ENCODE measurements at regions not wholly inside any gene's neighbourhood (a gene's known extent, or its start where the extent isn't known, plus 50 kb on each side); places are given as distances from the start of the nearest gene placed in this dataset.

- DNase-seq = no peak
Measured at GRCh38 chr1:29973406-29973805, 737.1 kb downstream of the PTPRU start.

DNA sequence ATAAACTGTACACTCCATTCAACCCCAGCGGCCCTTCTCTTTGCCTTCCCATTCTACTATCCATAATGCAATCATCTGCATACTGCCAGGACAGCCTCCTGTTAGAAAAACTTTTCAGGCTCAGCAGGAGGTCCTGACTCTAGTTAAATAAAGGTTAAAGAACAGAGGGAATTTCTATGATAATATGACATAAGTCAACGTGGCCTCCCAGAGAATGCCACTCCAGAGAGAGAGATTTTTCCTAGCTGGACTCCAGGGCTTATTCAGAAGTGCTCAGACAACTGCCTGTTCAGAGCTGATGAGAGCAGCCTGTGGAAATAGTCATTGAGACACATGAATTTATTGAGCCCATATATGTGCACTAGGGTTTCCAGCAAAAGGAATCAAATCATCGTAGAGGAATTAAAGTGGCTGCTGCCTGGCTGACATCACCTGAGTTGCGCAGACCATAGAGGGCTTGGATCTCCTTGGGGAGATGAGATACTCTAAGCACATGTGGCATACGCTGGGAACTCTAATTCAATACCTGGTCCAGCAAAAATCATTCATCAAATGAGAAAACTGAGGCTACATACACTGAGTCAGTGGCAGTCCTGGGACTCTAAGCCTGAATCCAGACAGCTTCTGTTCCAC, 736.2 kb downstream of the PTPRU start:
- no peak for DNase-seq

DNA sequence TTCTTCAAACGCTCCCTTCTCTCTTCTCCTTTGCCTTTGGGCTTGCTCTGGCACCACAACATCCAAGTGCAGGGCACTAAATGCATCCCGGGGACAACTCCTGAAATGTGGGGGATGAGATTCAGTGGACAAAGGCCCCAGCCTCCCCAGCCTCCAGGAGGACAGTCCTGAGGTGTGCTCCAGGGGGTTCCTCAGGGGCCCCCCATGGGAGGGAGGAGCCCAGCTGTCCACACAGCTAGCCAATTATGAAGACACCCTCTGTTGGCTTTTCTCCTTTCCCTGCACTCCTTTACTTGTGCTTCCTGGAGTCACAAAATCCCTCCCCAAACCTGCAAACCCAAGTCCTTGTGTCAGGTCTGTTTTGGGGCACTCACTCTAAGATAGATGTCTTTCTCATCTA, 735.4 kb downstream of the PTPRU start:
- no peak for DNase-seq

DNA sequence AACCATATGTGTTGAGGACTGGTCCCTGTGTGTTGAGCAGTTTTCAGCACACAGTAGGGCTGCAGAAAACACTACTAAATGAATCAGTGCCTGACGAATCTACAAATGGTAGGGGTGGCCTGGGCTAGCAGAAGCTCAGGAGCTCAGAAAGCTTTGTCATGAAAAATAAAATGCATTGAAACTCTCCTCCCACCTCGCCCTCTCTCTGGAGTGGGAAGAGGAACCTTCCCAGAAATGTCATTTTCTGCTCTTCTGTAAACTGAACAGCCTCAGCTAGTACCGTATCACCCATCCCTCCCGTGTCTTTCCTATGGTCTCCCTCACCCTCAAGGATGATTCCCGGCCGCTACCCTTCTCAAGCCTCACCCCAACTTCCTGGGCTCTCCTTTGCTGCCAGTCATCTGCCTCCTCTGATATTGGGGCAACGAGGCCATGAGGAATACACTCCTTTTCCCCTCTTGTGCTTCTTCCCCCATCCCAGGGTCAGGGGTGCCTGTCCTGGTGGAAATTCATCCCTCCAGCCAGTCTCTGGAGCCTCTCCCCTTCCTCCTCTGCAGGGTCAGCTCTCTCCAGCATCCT, 734.5 kb downstream of the PTPRU start:
- DNase-seq = no peak

- no peak for DNase-seq
Measured at GRCh38 chr1:29969576-29969975, 733.3 kb downstream of the PTPRU start.

GRCh38 chr1:29967261-29967660, 730.9 kb downstream of the PTPRU start:
- no peak for DNase-seq

- DNase-seq = no peak
Measured at GRCh38 chr1:29966526-29967045, 730.3 kb downstream of the PTPRU start.

DNA sequence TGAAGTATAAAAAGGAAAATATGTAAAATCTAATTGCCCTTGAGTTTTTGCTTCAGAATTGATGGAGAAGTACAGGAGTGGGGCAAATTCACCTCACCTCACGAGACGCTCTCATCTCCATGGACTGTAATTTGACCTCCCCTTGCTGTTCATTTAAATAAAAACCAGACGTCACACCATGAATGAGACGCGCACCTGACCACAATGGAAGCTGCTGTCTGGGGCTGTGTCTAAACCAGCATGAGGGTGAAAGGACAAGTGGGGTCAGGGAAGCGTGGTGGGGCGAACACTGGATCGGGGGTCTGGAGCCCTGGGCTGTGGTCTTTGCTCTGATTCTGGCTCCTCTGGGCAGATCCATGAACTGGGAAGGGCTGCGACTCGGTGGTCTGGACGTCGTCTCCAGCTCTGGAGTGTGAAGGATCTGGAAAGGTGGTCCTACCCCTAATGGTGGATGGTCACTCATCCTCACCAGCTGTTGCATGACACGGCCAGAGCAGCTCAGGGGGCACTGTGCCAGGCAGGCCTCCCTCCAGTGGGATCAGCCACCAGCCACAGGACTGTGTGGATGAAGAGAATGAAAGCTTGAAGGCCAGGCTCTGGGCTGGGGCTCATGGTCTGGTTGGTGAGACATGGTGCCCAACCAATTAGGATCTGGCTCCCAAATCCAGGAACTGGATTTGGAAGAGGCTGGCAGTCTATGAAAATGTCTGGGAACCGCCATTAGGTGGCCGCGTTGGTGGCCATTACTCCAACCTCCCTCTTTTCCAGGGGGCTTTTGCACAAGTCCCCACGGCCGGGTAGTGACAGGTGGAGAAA, 728.6 kb downstream of the PTPRU start:
- DNase-seq = peak; percentile 3

DNA sequence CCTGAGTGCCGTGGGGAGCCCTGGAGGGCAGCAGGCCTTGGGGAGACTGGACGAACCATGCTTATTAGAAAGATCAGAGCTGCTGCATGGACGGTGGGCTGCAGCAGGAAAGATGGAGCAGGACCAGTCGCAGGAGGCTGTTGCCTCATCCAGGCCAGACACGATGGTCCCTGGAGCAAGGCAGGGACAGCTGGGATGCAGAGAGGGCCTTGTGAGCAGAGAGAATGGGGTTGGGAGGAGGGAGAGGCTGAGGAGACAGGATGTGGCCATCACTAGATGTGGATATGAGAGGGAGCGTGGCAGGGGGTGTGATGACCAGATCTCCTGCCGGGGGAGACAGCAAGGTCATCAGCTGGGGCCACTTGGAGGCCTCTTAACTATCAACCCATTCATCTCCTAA, 727.6 kb downstream of the PTPRU start:
- no peak for DNase-seq

DNA sequence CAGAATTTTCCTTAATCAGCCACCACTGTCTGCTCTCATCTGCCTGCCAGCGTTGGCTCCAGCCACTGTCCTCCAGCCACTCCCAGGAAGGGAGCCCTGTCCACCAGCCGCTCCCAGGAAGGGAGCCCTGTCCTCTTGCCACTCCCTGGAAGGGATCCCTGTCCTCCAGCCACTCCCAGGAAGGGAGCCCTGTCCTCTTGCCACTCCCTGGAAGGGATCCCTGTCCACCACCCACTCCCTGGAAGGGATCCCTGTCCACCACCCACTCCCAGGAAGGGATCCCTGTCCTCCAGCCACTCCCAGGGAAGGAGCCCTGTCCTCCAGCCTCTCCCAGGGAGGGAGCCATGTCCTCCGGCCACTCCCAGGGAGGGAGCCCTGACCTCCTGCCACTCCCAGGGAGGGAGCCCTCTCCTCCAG, 726.5 kb downstream of the PTPRU start:
- DNase-seq = no peak

DNA sequence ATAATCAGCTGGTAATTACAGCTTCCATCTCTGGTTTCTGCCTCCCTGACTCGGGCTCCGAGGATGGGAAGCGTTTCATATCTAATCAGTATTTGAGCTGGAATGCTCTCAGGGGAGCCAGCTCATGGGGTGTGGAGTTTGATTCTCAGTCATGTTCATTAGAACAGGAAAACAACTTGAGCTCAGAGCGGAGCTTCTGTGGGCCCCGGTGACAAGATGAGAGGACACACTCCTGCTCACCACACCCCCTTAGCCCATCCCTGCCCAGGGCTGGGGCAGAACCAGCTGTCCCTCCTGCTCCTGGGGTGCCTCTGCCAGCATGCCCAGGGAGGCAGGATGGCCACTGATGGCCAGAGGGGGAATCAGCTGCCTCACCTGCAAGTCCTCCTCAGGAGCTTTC, 726.0 kb downstream of the PTPRU start:
- no peak for DNase-seq

DNA sequence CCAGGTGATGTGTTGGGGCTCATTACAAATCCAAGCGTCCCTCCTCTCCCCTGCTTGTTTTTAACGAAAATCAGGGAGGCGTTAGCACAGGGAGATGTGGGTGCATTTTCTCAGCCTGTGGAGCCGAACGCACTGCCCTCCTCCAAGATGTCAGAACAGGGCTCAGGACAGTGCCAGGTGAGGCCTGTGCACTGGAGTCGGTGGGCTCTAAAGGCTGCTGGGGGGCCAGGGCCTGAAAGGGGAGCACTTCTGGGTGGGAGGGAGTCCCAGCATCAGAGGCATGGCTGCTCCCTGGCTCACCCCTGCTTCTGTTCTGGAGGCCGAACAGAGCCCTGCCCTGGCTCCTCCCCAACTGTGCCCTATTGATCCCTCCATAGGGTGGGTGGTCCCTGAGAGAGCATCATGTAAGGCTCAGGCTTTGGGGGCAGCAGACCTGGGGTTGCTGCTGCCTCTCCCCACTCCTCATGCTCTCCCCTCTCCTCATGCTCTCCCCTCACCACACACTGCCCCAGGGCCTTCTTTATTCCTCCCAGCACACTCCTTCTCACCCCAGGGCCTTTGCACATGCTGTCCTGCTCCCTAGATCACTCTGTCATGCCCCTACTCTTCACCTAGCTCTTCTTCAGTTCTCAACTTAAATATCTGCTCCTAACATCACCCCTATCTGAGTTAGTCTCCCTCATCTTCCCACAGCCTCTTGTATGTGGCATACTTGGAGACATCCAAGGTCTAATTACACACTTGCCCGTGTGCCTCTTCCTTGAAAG, 725.2 kb downstream of the PTPRU start:
- DNase-seq = no peak

GRCh38 chr1:29960876-29961275, 724.6 kb downstream of the PTPRU start:
- DNase-seq = no peak

- DNase-seq = no peak
Measured at GRCh38 chr1:29960156-29960755, 723.9 kb downstream of the PTPRU start.

GRCh38 chr1:29959356-29959755, 723.0 kb downstream of the PTPRU start:
- DNase-seq = no peak

- DNase-seq = no peak
Measured at GRCh38 chr1:29958271-29958670, 721.9 kb downstream of the PTPRU start.

DNA sequence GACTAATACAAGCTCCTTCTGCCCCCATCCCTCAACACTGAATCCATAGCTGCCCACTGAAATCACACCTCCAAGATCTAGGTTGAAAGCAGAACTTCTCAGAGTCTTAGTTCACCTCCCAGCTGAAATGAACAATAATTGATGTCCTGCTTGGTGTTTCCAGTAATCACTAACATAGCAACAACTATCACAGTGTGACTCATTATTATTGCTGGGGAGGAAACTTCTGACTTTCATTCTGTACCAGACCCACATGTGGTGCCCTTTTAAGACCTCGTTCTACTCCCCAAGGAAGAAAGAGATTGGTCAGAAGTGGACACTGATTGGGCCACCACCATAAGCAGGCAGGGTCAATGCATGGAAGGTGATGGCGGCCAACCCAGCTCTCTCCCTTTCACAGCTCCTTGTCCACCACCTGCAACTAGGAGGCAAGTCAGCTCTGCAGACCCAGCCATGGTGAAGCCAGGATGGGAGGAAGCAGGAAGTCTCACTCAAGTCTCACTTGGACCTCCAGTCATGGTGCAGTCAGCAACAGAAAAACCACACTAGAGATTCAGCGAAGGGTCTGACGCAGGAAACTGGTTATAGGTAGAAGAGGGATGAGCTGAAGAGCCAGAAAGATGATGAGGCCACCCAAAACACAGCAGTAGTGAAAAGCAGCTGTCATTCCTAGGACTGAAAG, 720.2 kb downstream of the PTPRU start:
- no peak for DNase-seq

DNA sequence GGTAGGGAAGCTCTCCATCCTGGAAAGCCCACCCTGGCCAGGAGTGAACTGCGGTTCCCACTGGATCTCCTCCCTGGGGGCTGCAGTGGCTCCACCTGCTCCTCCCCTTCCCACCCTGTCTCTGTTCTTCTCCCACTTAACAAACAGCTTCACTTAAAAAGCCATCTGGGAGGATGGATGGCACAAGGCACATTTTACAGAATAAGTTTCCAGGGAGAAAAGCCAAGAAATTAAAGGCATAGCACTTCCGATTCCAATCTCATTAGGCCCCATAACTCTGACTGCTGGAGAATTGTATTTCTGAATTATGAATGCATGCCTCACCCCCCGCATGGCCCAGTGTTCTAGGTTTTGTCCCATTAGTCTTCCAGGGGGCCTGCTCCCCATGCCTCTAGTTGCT, 718.3 kb downstream of the PTPRU start:
- no peak for DNase-seq

DNA sequence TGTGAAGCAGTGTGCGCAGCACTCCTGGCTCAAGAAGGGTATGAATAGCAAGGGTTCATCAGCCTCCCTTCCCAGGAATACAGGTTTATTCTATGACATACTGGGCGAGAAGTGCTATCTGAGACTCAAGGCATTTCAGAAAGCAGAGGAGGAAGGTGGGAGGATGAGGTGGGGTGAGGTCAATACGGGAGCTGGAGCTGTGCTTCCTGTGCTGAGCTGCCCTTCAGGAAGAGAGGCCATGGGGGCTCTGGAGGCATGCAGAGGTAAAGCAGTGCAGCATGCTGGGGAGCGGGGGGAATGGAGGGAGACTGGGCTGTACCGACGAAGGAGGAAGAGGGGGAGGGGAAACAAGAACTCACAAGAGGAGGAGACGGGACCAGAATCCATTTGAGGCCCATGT, 717.6 kb downstream of the PTPRU start:
- DNase-seq = no peak

GRCh38 chr1:29949676-29950075, 713.4 kb downstream of the PTPRU start:
- no peak for DNase-seq

GRCh38 chr1:29948581-29948980, 712.3 kb downstream of the PTPRU start:
- DNase-seq = no peak

DNA sequence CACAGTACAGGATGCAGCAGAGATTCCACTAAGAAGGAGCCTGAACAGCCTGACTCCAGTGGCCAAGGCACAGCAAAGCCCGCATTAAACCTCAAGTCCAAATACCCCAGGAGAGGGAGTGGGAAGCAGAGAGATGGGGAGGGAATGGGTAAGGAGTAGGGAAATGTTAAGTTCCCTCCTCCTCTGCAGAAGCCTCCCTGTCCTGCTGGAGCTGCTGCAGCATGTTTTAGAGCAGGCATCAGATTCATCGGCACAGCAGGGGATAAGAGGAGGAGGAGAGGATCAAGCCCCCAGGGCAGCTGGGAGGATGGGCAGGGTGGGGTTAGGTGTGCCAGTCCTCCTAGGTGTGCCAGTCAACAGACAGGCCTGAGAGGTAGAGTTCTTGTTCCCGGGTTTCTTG, 709.7 kb downstream of the PTPRU start:
- DNase-seq = no peak

Data from NCI-H1105 treated with DMSO at 0.1 percent for 48 hours (cell line).